Uterus (tissue), 3 donors: ENCODE measurements at regions not wholly inside any gene's neighbourhood (a gene's known extent, or its start where the extent isn't known, plus 50 kb on each side); places are given as distances from the start of the nearest gene placed in this dataset.

Experiments used
- DNase-seq, 2 donors: peaks; one replicate each; pipeline ENCODE4 v3.0.0-alpha.2; 2019 to 2020
- H3K27ac ChIP-seq, 2 donors: fragments of 200-600 bp; sonication (generic); 1 replicate in 1 of 2; 2 replicates in 1 of 2; pipeline ENCODE4 v1.5.1; 2016 to 2018
- H3K27me3 ChIP-seq, 2 donors: fragments of 200-600 bp; sonication (generic); one replicate each; pipeline ENCODE4 v1.5.1; 2018 to 2019; ENCODE audit warnings: control low read depth in 1 of 2
- H3K36me3 ChIP-seq, 2 donors: fragments of 200-600 bp; sonication (generic); one replicate each; pipeline ENCODE4 v1.5.1; 2019; ENCODE audit warnings: control low read depth in 1 of 2
- H3K4me1 ChIP-seq, 2 donors: fragments of 200-600 bp; sonication (generic); one replicate each; pipeline ENCODE4 v1.5.1; 2018 to 2019; ENCODE audit warnings: control low read depth in 1 of 2
- H3K4me3 ChIP-seq, 2 donors: fragments of 200-600 bp; sonication (generic); 1 replicate in 1 of 2; 2 replicates in 1 of 2; pipeline ENCODE4 v1.5.1; 2018 to 2019; ENCODE audit warnings: mild to moderate bottlenecking in 1 of 2
- H3K9me3 ChIP-seq, 2 donors: fragments of 200-600 bp; sonication (generic); one replicate each; pipeline ENCODE4 v1.5.1; 2019; ENCODE audit warnings: control low read depth in 1 of 2
- CTCF ChIP-seq, 4 experiments: fragments of 200-600 bp in 2 of 4; fragments of 450-650 bp in 2 of 4; sonication (generic) in 2 of 4; IDR thresholded peaks; one replicate each; pipeline ENCODE4 v1.5.1; 2016 to 2019; ENCODE audit warnings: antibody characterized with exemption in 4 of 4, mild to moderate bottlenecking in 2 of 4, moderate library complexity in 1 of 4
- POLR2A ChIP-seq, 2 donors: fragments of 450-650 bp; IDR thresholded peaks; one replicate each; pipeline ENCODE4 v1.6.1; 2016; ENCODE audit warnings: antibody characterized with exemption in 2 of 2, mild to moderate bottlenecking in 1 of 2, moderate library complexity in 1 of 2
- intact Hi-C: fragments of 100-400 bp; cut with DNase I; formaldehyde crosslinking; loops from one replicate; pipeline ENCODE4 v1.15.1; 2023; ENCODE audit warnings: low total_unique reads
- donor health status: DM: yes; HTN: yes; CAD: no.

- H3K4me1 ChIP-seq, result peaks cover 0 to 4% of the 10 kb centered on the region in 2 donors
- H3K4me3 ChIP-seq, result no peak overlapping the region
- DNase-seq, result no peak
- TF ChIP-seq CTCF (IDR thresholded peaks at IDR 0.05), result no peak
- no peak for TF ChIP-seq POLR2A (IDR thresholded peaks at IDR 0.05)
- H3K9me3 ChIP-seq, result no peaks in the 10 kb centered on the region
- intact Hi-C loops, result no loop called here
- no peak overlapping the region for H3K27ac ChIP-seq
- no peaks in the 10 kb centered on the region for H3K36me3 ChIP-seq
- no peaks in the 10 kb centered on the region for H3K27me3 ChIP-seq
Measured at GRCh38 chr15:38888701-38889221, 324.1 kb upstream of the RASGRP1 start.

- DNase-seq, result no peak
- peaks cover 0 to under 1% of the 10 kb centered on the region in 2 donors for H3K4me1 ChIP-seq
- no peaks in the 10 kb centered on the region for H3K9me3 ChIP-seq
- no peak for TF ChIP-seq POLR2A (IDR thresholded peaks at IDR 0.05)
- no peak for TF ChIP-seq CTCF (IDR thresholded peaks at IDR 0.05)
- no peaks in the 10 kb centered on the region for H3K27me3 ChIP-seq
- no peaks in the 10 kb centered on the region for H3K36me3 ChIP-seq
- intact Hi-C loops, result no loop called here
- H3K4me3 ChIP-seq, result no peak overlapping the region
- no peak overlapping the region for H3K27ac ChIP-seq
Measured at GRCh38 chr15:38890194-38890593, 325.6 kb upstream of the RASGRP1 start.

GRCh38 chr15:38893925-38894242, 329.3 kb upstream of the RASGRP1 start:
- no peak for DNase-seq
- H3K4me1 ChIP-seq, result no peaks in the 10 kb centered on the region
- TF ChIP-seq POLR2A (IDR thresholded peaks at IDR 0.05) (no peak), CTCF (IDR thresholded peaks at IDR 0.05) (no peak)
- no peaks in the 10 kb centered on the region for H3K36me3 ChIP-seq
- peak overlapping the region in 1 of 2 donors; percentile 12 for H3K27ac ChIP-seq
- no peaks in the 10 kb centered on the region for H3K9me3 ChIP-seq
- H3K27me3 ChIP-seq, result no peaks in the 10 kb centered on the region
- H3K4me3 ChIP-seq, result no peak overlapping the region
- intact Hi-C loops, result no loop called here

- Histone ChIP-seq H3K27me3 (no peaks in the 10 kb centered on the region), H3K9me3 (no peaks in the 10 kb centered on the region), H3K27ac (peak overlapping the region in 1 of 2 donors; percentile 12), H3K4me1 (no peaks in the 10 kb centered on the region), H3K36me3 (no peaks in the 10 kb centered on the region), H3K4me3 (no peak overlapping the region)
- no peak for DNase-seq
- TF ChIP-seq POLR2A (IDR thresholded peaks at IDR 0.05), result no peak
- no peak for TF ChIP-seq CTCF (IDR thresholded peaks at IDR 0.05)
- intact Hi-C loops, result no loop called here
Measured at GRCh38 chr15:38894243-38894948, 329.8 kb upstream of the RASGRP1 start.

GRCh38 chr15:38895326-38896255, 331.0 kb upstream of the RASGRP1 start:
- Histone ChIP-seq H3K36me3 (no peaks in the 10 kb centered on the region), H3K27me3 (no peaks in the 10 kb centered on the region), H3K9me3 (no peaks in the 10 kb centered on the region), H3K27ac (peak overlapping the region in 1 of 2 donors; percentile 12), H3K4me3 (no peak overlapping the region), H3K4me1 (no peaks in the 10 kb centered on the region)
- DNase-seq, result no peak
- TF ChIP-seq POLR2A (IDR thresholded peaks at IDR 0.05) (no peak), CTCF (IDR thresholded peaks at IDR 0.05) (no peak)
- intact Hi-C loops, result no loop called here
